ENCODE measurements at regions not wholly inside any gene's neighbourhood (a gene's known extent, or its start where the extent isn't known, plus 50 kb on each side); places are given as distances from the start of the nearest gene placed in this dataset.

- TF ChIP-seq CTCF (optimal IDR thresholded peaks at IDR 0.05 in 1 of 3, IDR thresholded peaks at IDR 0.05 in 1 of 3, conservative IDR thresholded peaks at IDR 0.05 in 1 of 3; ENCODE audit: extremely low read depth in 1 of 3, insufficient read depth in 2 of 3, low read length in 3 of 3) (no peak), EZH2 (IDR thresholded peaks at IDR 0.05; ENCODE audit: low read length) (no peak)
These were observed 52.8 kb upstream of the SMIM36 start for GRCh38 chr17:55564081-55564480.

Measured in keratinocyte (primary cell).